Activated CD8-positive, alpha-beta memory T cell treated with anti-CD3 and anti-CD28 coated beads, Interleukin-2, amount 10 ng/mL, durations not matched to agents 7 days and 5 days (primary cell): ENCODE measurements at regions not wholly inside any gene's neighbourhood (a gene's known extent, or its start where the extent isn't known, plus 50 kb on each side); places are given as distances from the start of the nearest gene placed in this dataset.
"Not testable (repeated sequence)": the region's sequence is repeated elsewhere in the genome, so short reads cannot be mapped to it uniquely, and the experiment has no call there.

Experiments
- ATAC-seq: fragments of 150-1000 bp; cut with Tn5 transposase; one replicate; pipeline ENCODE4 v1.10.0; 2021; ENCODE audit warnings: moderate library complexity
- CTCF ChIA-PET: fragments of 350-600 bp; sonication (Branson Sonifier 250); formaldehyde crosslinking; loops from one replicate; lab custom pipeline; 2021; ENCODE audit warnings: antibody characterized with exemption; lab: Charles Lee
- DNase-seq: peaks from one replicate; pipeline ENCODE4 v3.0.0-alpha.2; 2020
- H3K27ac Mint-ChIP-seq: one replicate; pipeline ENCODE4 v1.8.0; 2021; ENCODE audit warnings: mild to moderate bottlenecking, mixed read lengths
- H3K27me3 Mint-ChIP-seq: one replicate; pipeline ENCODE4 v1.8.0; 2021; ENCODE audit warnings: mixed read lengths
- H3K36me3 Mint-ChIP-seq: one replicate; pipeline ENCODE4 v1.8.0; 2021; ENCODE audit warnings: mild to moderate bottlenecking, mixed read lengths
- H3K4me1 Mint-ChIP-seq: one replicate; pipeline ENCODE4 v1.8.0; 2021; ENCODE audit warnings: mixed read lengths
- H3K4me3 Mint-ChIP-seq: one replicate; pipeline ENCODE4 v1.8.0; 2021; ENCODE audit warnings: mild to moderate bottlenecking, moderate library complexity, mixed read lengths
- H3K9me3 Mint-ChIP-seq: one replicate; pipeline ENCODE4 v1.8.0; 2022; ENCODE audit warnings: low read depth, mixed read lengths

GRCh38 chr18:1149709-1150108 lies 245.0 kb downstream of the ADCYAP1 start:
- Mint-ChIP-seq H3K4me1 (no peaks in the 10 kb centered on the region), H3K9me3 (peaks cover 7% of the 10 kb centered on the region), H3K4me3 (no peak overlapping the region), H3K36me3 (no peaks in the 10 kb centered on the region), H3K27ac (no peak overlapping the region), H3K27me3 (no peaks in the 10 kb centered on the region)
- DNase-seq, result no peak
- no peak for ATAC-seq
- CTCF ChIA-PET, result no interaction called here

DNA sequence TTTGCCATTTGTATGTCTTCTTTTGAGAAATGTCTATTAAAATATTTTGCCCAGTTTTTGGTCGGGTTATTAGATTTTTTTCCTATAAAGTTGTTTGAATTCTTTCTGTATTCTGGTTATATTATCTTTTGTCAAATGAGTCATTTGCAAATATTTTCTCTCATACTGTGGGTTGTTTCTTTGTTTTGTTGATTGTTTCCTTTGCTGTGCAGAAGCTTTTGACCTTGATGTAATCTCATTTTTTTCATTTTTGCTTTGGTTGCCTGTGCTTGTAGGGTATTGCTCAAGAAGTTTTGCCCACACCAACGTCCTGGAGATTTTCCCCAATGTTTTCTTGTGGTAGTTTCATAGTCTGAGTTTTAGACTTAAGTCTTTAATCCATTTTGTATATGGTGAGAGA lies 245.7 kb downstream of the ADCYAP1 start:
- DNase-seq, result no peak
- no peaks in the 10 kb centered on the region for H3K36me3 Mint-ChIP-seq

DNA sequence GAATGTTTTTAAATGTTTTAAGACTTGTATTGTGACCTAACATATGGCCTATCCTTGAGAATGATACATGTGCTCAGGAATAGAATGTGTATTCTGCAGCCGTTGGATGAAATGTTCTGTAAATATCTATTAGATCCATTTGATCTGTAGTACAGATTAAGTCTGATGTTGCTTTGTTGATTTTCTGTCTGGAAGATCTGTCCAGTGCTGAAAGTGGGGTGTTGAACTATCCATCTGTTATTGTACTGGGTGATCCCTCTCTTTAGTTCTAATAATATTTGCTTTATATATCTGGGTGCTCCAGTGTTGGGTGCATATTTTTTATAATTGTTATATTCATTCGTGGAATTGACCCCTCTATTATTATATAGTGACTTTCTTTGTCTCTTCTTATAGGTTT lies 248.3 kb downstream of the ADCYAP1 start:
- H3K9me3 Mint-ChIP-seq, H3K4me3 Mint-ChIP-seq, H3K36me3 Mint-ChIP-seq, H3K4me1 Mint-ChIP-seq, H3K27me3 Mint-ChIP-seq, CTCF ChIA-PET, ATAC-seq, H3K27ac Mint-ChIP-seq, DNase-seq: not testable (repeated sequence)

More for the DNA sequence above, 245.7 kb downstream of the ADCYAP1 start:
- no peak for ATAC-seq
- Mint-ChIP-seq H3K4me1 (no peaks in the 10 kb centered on the region), H3K27me3 (no peaks in the 10 kb centered on the region), H3K27ac (no peak overlapping the region), H3K9me3 (peaks cover 7% of the 10 kb centered on the region), H3K4me3 (no peak overlapping the region)
- CTCF ChIA-PET, result no interaction called here

DNA sequence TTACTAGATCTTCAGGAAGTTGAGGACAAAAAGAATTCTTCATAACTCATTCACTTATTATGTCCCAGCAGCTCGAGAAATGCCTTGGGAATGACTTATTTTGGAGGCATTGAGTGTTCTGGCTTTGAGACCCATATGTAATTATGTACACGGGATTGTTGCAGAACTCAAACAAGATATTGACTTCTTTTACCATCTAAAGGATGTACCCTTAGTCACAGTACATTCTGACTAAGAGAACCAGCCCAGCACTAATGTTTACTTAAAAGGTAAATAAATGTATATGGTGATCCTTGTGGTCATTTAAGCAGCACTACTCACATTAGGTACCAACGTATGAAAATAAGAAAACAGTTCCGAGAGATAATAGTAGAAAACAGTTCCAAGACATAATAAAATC lies 268.9 kb downstream of the ADCYAP1 start:
- H3K27ac Mint-ChIP-seq, result no peak overlapping the region
- no peaks in the 10 kb centered on the region for H3K27me3 Mint-ChIP-seq
- no peaks in the 10 kb centered on the region for H3K4me1 Mint-ChIP-seq
- peaks cover 11% of the 10 kb centered on the region for H3K9me3 Mint-ChIP-seq
- ATAC-seq, result no peak
- no peaks in the 10 kb centered on the region for H3K36me3 Mint-ChIP-seq
- H3K4me3 Mint-ChIP-seq, result no peak overlapping the region
- no peak for DNase-seq
- CTCF ChIA-PET, result no interaction called here

DNA sequence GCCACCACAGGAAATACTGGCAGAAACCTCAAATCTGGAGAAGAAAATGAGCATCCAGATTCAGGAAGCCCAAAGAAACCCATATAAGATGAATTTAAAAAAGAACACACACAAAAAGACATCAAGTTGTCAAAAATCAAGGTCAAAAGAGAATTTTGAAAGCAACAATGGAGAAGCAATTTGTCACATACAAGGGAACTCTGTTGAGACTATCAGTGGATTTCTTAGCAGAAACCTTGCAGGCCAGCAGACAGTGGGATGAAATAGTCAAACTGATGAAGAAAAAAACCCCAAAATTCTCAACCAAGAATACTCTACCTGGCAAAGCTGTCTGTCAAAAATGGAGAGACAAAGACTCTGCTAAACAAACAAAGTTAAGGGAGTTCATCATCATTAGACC lies 272.6 kb downstream of the ADCYAP1 start:
- H3K4me3 Mint-ChIP-seq, result no peak overlapping the region
- H3K27me3 Mint-ChIP-seq, result no peaks in the 10 kb centered on the region
- H3K9me3 Mint-ChIP-seq, result peaks cover 15% of the 10 kb centered on the region
- CTCF ChIA-PET, result no interaction called here
- no peak for ATAC-seq
- no peak overlapping the region for H3K27ac Mint-ChIP-seq
- no peak for DNase-seq
- no peaks in the 10 kb centered on the region for H3K36me3 Mint-ChIP-seq
- H3K4me1 Mint-ChIP-seq, result no peaks in the 10 kb centered on the region

- DNase-seq (no peak), ATAC-seq (no peak)
- H3K4me3 Mint-ChIP-seq, result no peak overlapping the region
- no peak overlapping the region for H3K27ac Mint-ChIP-seq
- CTCF ChIA-PET, result no interaction called here
- H3K36me3 Mint-ChIP-seq, result no peaks in the 10 kb centered on the region
- no peaks in the 10 kb centered on the region for H3K27me3 Mint-ChIP-seq
- no peaks in the 10 kb centered on the region for H3K4me1 Mint-ChIP-seq
- H3K9me3 Mint-ChIP-seq, result peaks cover 9% of the 10 kb centered on the region
Measured at GRCh38 chr18:1191341-1191740, 286.7 kb downstream of the ADCYAP1 start.

DNA sequence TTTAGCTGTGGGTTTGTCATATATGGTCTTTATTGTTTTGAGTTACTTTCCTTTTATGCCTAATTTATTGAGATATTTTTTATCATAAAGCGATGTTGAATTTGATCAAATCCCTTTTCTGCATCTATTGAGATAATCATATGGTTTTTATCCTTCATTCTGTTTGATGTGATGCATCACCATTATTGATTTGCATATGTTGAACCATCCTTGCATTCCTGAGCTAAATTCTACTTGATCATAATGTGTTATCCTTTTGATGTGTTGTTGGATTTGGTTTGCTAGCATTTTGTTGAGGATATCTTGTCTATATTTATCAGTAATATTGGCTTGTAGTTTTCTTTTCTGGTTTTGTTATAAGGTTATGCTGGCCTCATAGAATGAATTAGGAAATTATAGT lies 308.5 kb downstream of the ADCYAP1 start:
- Mint-ChIP-seq H3K9me3 (peaks cover 22% of the 10 kb centered on the region), H3K4me1 (no peaks in the 10 kb centered on the region), H3K27me3 (no peaks in the 10 kb centered on the region), H3K36me3 (no peaks in the 10 kb centered on the region), H3K27ac (no peak overlapping the region), H3K4me3 (no peak overlapping the region)
- DNase-seq (no peak), ATAC-seq (no peak)
- CTCF ChIA-PET, result no interaction called here

DNA sequence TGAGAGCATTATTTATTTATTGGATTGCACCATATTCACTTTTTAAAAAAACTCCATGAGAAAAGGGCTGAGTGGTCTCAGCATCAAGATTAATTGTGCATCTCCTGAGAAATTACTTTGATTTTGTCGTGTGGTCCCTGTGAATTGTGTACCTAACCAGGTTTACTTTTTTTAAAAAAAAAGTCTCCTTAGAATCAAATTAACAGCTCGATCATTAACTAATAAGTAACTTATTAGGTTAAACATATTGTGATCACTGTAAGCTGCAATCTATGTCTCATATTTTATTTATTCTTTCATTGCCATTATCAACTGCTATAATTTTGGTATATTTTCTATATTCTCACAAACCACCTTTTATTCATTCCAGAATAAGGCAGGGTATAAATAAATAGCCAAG lies 318.2 kb downstream of the ADCYAP1 start:
- H3K9me3 Mint-ChIP-seq, result peaks cover 5% of the 10 kb centered on the region
- CTCF ChIA-PET, result no interaction called here
- ATAC-seq (no peak), DNase-seq (no peak)
- H3K27me3 Mint-ChIP-seq, result no peaks in the 10 kb centered on the region
- no peaks in the 10 kb centered on the region for H3K4me1 Mint-ChIP-seq
- no peaks in the 10 kb centered on the region for H3K36me3 Mint-ChIP-seq
- no peak overlapping the region for H3K4me3 Mint-ChIP-seq
- H3K27ac Mint-ChIP-seq, result no peak overlapping the region

- Mint-ChIP-seq H3K4me1 (no peaks in the 10 kb centered on the region), H3K4me3 (no peak overlapping the region), H3K27ac (no peak overlapping the region), H3K9me3 (peaks cover 4% of the 10 kb centered on the region), H3K36me3 (no peaks in the 10 kb centered on the region), H3K27me3 (no peaks in the 10 kb centered on the region)
- CTCF ChIA-PET, result no interaction called here
- ATAC-seq (no peak), DNase-seq (no peak)
Measured at GRCh38 chr18:1227025-1227424, 322.4 kb downstream of the ADCYAP1 start.

- Mint-ChIP-seq H3K27me3 (no peaks in the 10 kb centered on the region), H3K27ac (no peak overlapping the region), H3K9me3 (peaks cover 13% of the 10 kb centered on the region), H3K4me3 (no peak overlapping the region), H3K4me1 (no peaks in the 10 kb centered on the region), H3K36me3 (no peaks in the 10 kb centered on the region)
- no peak for DNase-seq
- no peak for ATAC-seq
- CTCF ChIA-PET, result no interaction called here
Measured at GRCh38 chr18:1229634-1230033, 325.0 kb downstream of the ADCYAP1 start.

GRCh38 chr18:1232867-1233266 lies 328.2 kb downstream of the ADCYAP1 start:
- Mint-ChIP-seq H3K27ac (no peak overlapping the region), H3K27me3 (no peaks in the 10 kb centered on the region), H3K4me3 (no peak overlapping the region), H3K9me3 (peaks cover 20% of the 10 kb centered on the region), H3K4me1 (no peaks in the 10 kb centered on the region), H3K36me3 (no peaks in the 10 kb centered on the region)
- CTCF ChIA-PET, result no interaction called here
- DNase-seq (no peak), ATAC-seq (no peak)

DNA sequence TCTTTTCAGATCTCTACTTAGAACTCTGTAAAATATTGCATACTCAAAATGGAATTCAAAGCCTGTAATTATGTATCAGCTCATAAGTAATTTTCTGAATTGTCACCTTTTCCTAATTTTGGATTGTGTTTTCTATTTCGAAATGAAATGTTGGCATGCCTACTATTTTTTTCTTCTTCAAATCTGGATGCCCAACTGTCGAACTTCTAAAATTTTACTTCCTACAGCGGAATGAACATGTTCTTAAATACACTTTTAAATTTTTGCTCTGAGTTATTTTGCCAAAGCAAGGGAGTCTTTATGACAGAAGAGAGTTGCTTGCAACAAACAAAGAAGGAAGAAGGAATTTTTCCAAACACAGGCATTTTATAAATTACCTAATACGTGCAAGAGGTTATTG lies 336.0 kb downstream of the ADCYAP1 start:
- Mint-ChIP-seq H3K27ac (no peak overlapping the region), H3K9me3 (peaks cover 6% of the 10 kb centered on the region), H3K36me3 (no peaks in the 10 kb centered on the region), H3K4me3 (no peak overlapping the region), H3K4me1 (no peaks in the 10 kb centered on the region), H3K27me3 (no peaks in the 10 kb centered on the region)
- CTCF ChIA-PET, result no interaction called here
- no peak for ATAC-seq
- DNase-seq, result no peak

- CTCF ChIA-PET, result no interaction called here
- H3K36me3 Mint-ChIP-seq, result no peaks in the 10 kb centered on the region
- H3K27ac Mint-ChIP-seq, result no peak overlapping the region
- peaks cover 2% of the 10 kb centered on the region for H3K9me3 Mint-ChIP-seq
- H3K27me3 Mint-ChIP-seq, result no peaks in the 10 kb centered on the region
- no peak for DNase-seq
- H3K4me1 Mint-ChIP-seq, result no peaks in the 10 kb centered on the region
- H3K4me3 Mint-ChIP-seq, result no peak overlapping the region
- ATAC-seq, result no peak
Measured at GRCh38 chr18:1244397-1245122, 339.9 kb downstream of the ADCYAP1 start.

DNA sequence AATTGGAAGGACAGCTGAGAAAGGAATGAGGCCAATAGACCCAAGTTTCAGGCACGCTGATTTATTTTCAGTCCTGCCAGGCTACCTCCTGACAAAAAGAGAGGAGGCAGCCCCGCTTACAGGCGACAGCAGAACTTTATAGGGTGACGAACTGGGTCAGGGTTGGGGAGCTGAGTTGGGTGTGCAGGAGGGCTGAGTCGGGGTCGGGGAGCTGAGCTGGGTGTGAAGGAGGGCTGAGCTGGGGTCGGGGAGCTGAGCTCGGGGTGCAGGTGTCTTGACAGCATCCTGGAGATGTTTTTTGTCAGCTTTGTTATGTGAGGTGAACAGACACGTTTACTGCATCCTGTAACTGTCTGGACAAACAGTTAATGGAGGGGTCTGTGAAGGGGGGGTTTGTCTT lies 342.2 kb downstream of the ADCYAP1 start:
- CTCF ChIA-PET, result no interaction called here
- Mint-ChIP-seq H3K27me3 (no peaks in the 10 kb centered on the region), H3K4me3 (no peak overlapping the region), H3K9me3 (no peaks in the 10 kb centered on the region), H3K36me3 (no peaks in the 10 kb centered on the region), H3K4me1 (no peaks in the 10 kb centered on the region), H3K27ac (no peak overlapping the region)
- ATAC-seq, result no peak
- no peak for DNase-seq

- no peaks in the 10 kb centered on the region for H3K36me3 Mint-ChIP-seq
- peaks cover 14% of the 10 kb centered on the region for H3K9me3 Mint-ChIP-seq
- DNase-seq, result no peak
- CTCF ChIA-PET, result no interaction called here
- no peak for ATAC-seq
- no peak overlapping the region for H3K27ac Mint-ChIP-seq
- H3K4me3 Mint-ChIP-seq, result no peak overlapping the region
- no peaks in the 10 kb centered on the region for H3K27me3 Mint-ChIP-seq
- no peaks in the 10 kb centered on the region for H3K4me1 Mint-ChIP-seq
Measured at GRCh38 chr18:1252534-1252933, 347.9 kb downstream of the ADCYAP1 start.
